OCI-LY7 (cell line): ENCODE measurements at regions not wholly inside any gene's neighbourhood (a gene's known extent, or its start where the extent isn't known, plus 50 kb on each side); places are given as distances from the start of the nearest gene placed in this dataset.

Source experiments
- EZH2phosphoT487 ChIP-seq: fragments of 200-600 bp; sonication (generic); IDR thresholded peaks from 2 replicates; pipeline ENCODE4 v1.6.1; 2018; ENCODE audit warnings: low read depth, borderline replicate concordance, mild to moderate bottlenecking, mixed run types, antibody characterized with exemption, low read length, moderate library complexity, mixed read lengths
- TF ChIP-seq, protein P1 (sequence below): fragments of 200-600 bp; sonication (generic); conservative IDR thresholded peaks from 2 replicates; pipeline ENCODE4 v1.5.1; 2014; ENCODE audit warnings: mild to moderate bottlenecking, antibody characterized with exemption, low read length, moderate library complexity, mixed read lengths

GRCh38 chr6:92181347-92181746 lies 1238.0 kb downstream of the EPHA7 start:
- TF ChIP-seq, protein P1, sequence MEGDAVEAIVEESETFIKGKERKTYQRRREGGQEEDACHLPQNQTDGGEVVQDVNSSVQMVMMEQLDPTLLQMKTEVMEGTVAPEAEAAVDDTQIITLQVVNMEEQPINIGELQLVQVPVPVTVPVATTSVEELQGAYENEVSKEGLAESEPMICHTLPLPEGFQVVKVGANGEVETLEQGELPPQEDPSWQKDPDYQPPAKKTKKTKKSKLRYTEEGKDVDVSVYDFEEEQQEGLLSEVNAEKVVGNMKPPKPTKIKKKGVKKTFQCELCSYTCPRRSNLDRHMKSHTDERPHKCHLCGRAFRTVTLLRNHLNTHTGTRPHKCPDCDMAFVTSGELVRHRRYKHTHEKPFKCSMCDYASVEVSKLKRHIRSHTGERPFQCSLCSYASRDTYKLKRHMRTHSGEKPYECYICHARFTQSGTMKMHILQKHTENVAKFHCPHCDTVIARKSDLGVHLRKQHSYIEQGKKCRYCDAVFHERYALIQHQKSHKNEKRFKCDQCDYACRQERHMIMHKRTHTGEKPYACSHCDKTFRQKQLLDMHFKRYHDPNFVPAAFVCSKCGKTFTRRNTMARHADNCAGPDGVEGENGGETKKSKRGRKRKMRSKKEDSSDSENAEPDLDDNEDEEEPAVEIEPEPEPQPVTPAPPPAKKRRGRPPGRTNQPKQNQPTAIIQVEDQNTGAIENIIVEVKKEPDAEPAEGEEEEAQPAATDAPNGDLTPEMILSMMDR = no peak
- no peak for TF ChIP-seq EZH2phosphoT487
